Esophagus squamous epithelium (tissue), 4 donors: ENCODE measurements at regions not wholly inside any gene's neighbourhood (a gene's known extent, or its start where the extent isn't known, plus 50 kb on each side); places are given as distances from the start of the nearest gene placed in this dataset.

Experiments used
- CTCF ChIP-seq, 6 experiments: fragments of 450-650 bp in 4 of 6; fragments of 200-600 bp in 2 of 6; sonication (generic) in 2 of 6; IDR thresholded peaks; one replicate each; pipeline ENCODE4 v1.5.1; 2016 to 2019; ENCODE audit warnings: antibody characterized with exemption in 6 of 6, mild to moderate bottlenecking in 4 of 6, moderate library complexity in 4 of 6
- POLR2A ChIP-seq, 4 donors: fragments of 450-650 bp; IDR thresholded peaks; one replicate each; pipeline ENCODE4 v1.6.1; 2017; ENCODE audit warnings: antibody characterized with exemption in 4 of 4, mild to moderate bottlenecking in 4 of 4, moderate library complexity in 3 of 4

DNA sequence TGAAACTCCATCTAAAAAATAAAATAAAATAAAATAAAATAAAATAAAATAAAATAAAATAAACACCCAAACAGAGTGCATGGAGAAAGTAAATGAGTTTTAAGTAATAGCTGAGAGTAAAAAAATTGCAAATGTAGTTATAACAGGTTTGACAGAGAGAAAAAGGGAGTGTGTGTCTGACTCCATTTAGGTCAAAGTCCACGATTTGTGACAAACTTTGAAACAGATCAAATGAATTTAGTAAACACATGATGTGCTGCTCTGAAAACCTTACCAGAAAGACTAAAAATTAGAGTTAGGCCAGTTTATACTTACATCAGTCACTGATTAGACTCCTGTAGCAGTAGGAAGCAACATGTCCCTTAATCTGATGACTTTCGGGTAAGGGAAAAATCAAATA lies 346.6 kb downstream of the PARP8 start:
- TF ChIP-seq CTCF (IDR thresholded peaks at IDR 0.05) (no peak), POLR2A (IDR thresholded peaks at IDR 0.05) (no peak)
